ENCODE measurements at regions not wholly inside any gene's neighbourhood (a gene's known extent, or its start where the extent isn't known, plus 50 kb on each side); places are given as distances from the start of the nearest gene placed in this dataset.

- FAIRE-seq (no peak), ATAC-seq (no peak), DNase-seq (ENCODE audit: low read depth in 1 of 2, low spot score in 1 of 2) (no peak)
- no peaks in the 10 kb centered on the region for H3K4me1 ChIP-seq
- 59% methylated on average over 7 of the region's 12 CpGs for WGBS (ENCODE audit: missing lambda C conversion rate)
- TF ChIP-seq HOXA7 (CRISPR knock-in tag; IDR thresholded peaks at IDR 0.05) (no peak), EHF (CRISPR knock-in tag; IDR thresholded peaks at IDR 0.05) (no peak), E2F6 (IDR thresholded peaks at IDR 0.05; ENCODE audit: borderline replicate concordance, low read depth) (no peak), TFCP2L1 (CRISPR knock-in tag; IDR thresholded peaks at IDR 0.05) (no peak), CBX8 (IDR thresholded peaks at IDR 0.05) (no peak), ZFP36 (IDR thresholded peaks at IDR 0.05; ENCODE audit: borderline replicate concordance, partially characterized antibody) (no peak), FOSB (CRISPR knock-in tag; IDR thresholded peaks at IDR 0.05) (no peak), MAFK (IDR thresholded peaks at IDR 0.05; ENCODE audit: partially characterized antibody) (no peak), PHF8 (IDR thresholded peaks at IDR 0.05; ENCODE audit: borderline replicate concordance, low read depth) (no peak), GATA3 (IDR thresholded peaks at IDR 0.05; ENCODE audit: borderline replicate concordance) (no peak), EP300 (IDR thresholded peaks at IDR 0.05) (no peak), NFE2L2 (conservative IDR thresholded peaks at IDR 0.05; ENCODE audit: low read length) (no peak), REST (IDR thresholded peaks at IDR 0.05) (no peak), HEYL (CRISPR knock-in tag; IDR thresholded peaks at IDR 0.05) (no peak), RAD21 (conservative IDR thresholded peaks at IDR 0.05 in 1 of 2, IDR thresholded peaks at IDR 0.05 in 1 of 2) (no peak), SREBF2 (IDR thresholded peaks at IDR 0.05) (no peak), CHD2 (IDR thresholded peaks at IDR 0.05; ENCODE audit: low read length, partially characterized antibody) (no peak), CEBPB (IDR thresholded peaks at IDR 0.05) (no peak)
- TF ChIP-seq, protein P1, sequence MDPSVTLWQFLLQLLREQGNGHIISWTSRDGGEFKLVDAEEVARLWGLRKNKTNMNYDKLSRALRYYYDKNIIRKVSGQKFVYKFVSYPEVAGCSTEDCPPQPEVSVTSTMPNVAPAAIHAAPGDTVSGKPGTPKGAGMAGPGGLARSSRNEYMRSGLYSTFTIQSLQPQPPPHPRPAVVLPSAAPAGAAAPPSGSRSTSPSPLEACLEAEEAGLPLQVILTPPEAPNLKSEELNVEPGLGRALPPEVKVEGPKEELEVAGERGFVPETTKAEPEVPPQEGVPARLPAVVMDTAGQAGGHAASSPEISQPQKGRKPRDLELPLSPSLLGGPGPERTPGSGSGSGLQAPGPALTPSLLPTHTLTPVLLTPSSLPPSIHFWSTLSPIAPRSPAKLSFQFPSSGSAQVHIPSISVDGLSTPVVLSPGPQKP (IDR thresholded peaks at IDR 0.05; ENCODE audit: low read depth, low read length), result no peak
- TF ChIP-seq, protein P2, sequence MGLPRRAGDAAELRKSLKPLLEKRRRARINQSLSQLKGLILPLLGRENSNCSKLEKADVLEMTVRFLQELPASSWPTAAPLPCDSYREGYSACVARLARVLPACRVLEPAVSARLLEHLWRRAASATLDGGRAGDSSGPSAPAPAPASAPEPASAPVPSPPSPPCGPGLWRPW (IDR thresholded peaks at IDR 0.05), result no peak
- H3K4me3 ChIP-seq, result no peak overlapping the region
- ChIA-PET CTCF (no interaction called here), POLR2A (no interaction called here)
- no peak overlapping the region for H3K4me2 ChIP-seq
- no peak overlapping the region for H3K27ac ChIP-seq
- H3K9me3 ChIP-seq, result no peaks in the 10 kb centered on the region
Measured at GRCh38 chr10:52889611-52890010, 117.0 kb upstream of the MBL2 start.

GRCh38 chr10:52883996-52884871 is 111.7 kb upstream of the MBL2 start:
- Histone ChIP-seq H3K27ac (no peak overlapping the region), H3K9me3 (no peaks in the 10 kb centered on the region), H3K4me2 (peak overlapping the region; percentile 67), H3K4me1 (peaks cover 4% of the 10 kb centered on the region), H3K4me3 (no peak overlapping the region)
- ATAC-seq (peak; percentile 92 to 96), FAIRE-seq (peak; percentile 77), DNase-seq (ENCODE audit: low read depth in 1 of 2, low spot score in 1 of 2) (peak; percentile 40 to 68)
- WGBS (ENCODE audit: missing lambda C conversion rate), result 23% methylated on average over 32 of the region's 33 CpGs
- ChIA-PET POLR2A (no interaction called here), CTCF (interaction anchor here (0.6 to 1.7 kb wide), 9 partner anchors 9 to 646 kb away, joined by 3 to 9 read pairs (median 3); no protein-coding TSS in a partner anchor)
- no peak for TF ChIP-seq POLR2A (IDR thresholded peaks at IDR 0.05; ENCODE audit: low read length)
- TF ChIP-seq, protein P3, sequence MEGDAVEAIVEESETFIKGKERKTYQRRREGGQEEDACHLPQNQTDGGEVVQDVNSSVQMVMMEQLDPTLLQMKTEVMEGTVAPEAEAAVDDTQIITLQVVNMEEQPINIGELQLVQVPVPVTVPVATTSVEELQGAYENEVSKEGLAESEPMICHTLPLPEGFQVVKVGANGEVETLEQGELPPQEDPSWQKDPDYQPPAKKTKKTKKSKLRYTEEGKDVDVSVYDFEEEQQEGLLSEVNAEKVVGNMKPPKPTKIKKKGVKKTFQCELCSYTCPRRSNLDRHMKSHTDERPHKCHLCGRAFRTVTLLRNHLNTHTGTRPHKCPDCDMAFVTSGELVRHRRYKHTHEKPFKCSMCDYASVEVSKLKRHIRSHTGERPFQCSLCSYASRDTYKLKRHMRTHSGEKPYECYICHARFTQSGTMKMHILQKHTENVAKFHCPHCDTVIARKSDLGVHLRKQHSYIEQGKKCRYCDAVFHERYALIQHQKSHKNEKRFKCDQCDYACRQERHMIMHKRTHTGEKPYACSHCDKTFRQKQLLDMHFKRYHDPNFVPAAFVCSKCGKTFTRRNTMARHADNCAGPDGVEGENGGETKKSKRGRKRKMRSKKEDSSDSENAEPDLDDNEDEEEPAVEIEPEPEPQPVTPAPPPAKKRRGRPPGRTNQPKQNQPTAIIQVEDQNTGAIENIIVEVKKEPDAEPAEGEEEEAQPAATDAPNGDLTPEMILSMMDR (IDR thresholded peaks at IDR 0.05), result peak; percentile 74
- no peak for TF ChIP-seq CBX2 (IDR thresholded peaks at IDR 0.05; ENCODE audit: borderline replicate concordance, low read depth)
- TF ChIP-seq RNF2 (IDR thresholded peaks at IDR 0.05; ENCODE audit: borderline replicate concordance, low read depth), result no peak
- no peak for TF ChIP-seq REST (IDR thresholded peaks at IDR 0.05)
- no peak for TF ChIP-seq CBX8 (IDR thresholded peaks at IDR 0.05)
- TF ChIP-seq EHF (CRISPR knock-in tag; IDR thresholded peaks at IDR 0.05), result no peak
- TF ChIP-seq CEBPB (IDR thresholded peaks at IDR 0.05), result 0 out of 4 replicates have a peak, but pooled peaks of 1 of the 2 experiments have one; percentile 18
- TF ChIP-seq SMC3 (IDR thresholded peaks at IDR 0.05), result peak; percentile 55
- peak; percentile 83 to 85 for TF ChIP-seq RAD21 (conservative IDR thresholded peaks at IDR 0.05 in 1 of 2, IDR thresholded peaks at IDR 0.05 in 1 of 2)

Data from A549 (cell line).